ENCODE measurements at regions not wholly inside any gene's neighbourhood (a gene's known extent, or its start where the extent isn't known, plus 50 kb on each side); places are given as distances from the start of the nearest gene placed in this dataset.

GRCh38 chr19:28307963-28308362, 905.0 kb downstream of the UQCRFS1 start:
- H3K4me2 ChIP-seq (ENCODE audit: insufficient read depth, insufficient read length, low read length), result no peak overlapping the region
- H2AK5ac ChIP-seq (ENCODE audit: insufficient read length, low read length), result no peak overlapping the region
- no peak overlapping the region; the same call in 1 of the 2 replicates for H3K14ac ChIP-seq (ENCODE audit: insufficient read depth, low read length)
- no peak overlapping the region for H4K91ac ChIP-seq (ENCODE audit: insufficient read length, low read depth, low read length)
- Mint-ChIP-seq H3K4me1 (peaks cover 3 to 9% of the 10 kb centered on the region in 2 experiments; a peak in 2 of 4 replicates), H3K36me3 (ENCODE audit: insufficient read depth in 1 of 3, low read depth in 3 of 3) (no peaks in the 10 kb centered on the region; a peak in 1 of 7 replicates), H3K9me3 (no peaks in the 10 kb centered on the region; a peak in 1 of 5 replicates), H3K4me3 (no peak overlapping the region), H3K27me3 (ENCODE audit: low read depth) (no peaks in the 10 kb centered on the region), H3K27ac (no peak overlapping the region)
- no peak overlapping the region for H2AFZ ChIP-seq (ENCODE audit: low read length)
- DNase-seq, result no peak
- WGBS (ENCODE audit: extremely low coverage, insufficient read length, low lambda C conversion rate), result no CpG with 5 or more reads among the region's 1 CpG
- no peak overlapping the region for H2BK15ac ChIP-seq (ENCODE audit: low read depth, low read length)
- no peak overlapping the region for H2BK120ac ChIP-seq (ENCODE audit: low read depth, low read length, poor library complexity, severe bottlenecking)
- H3K27me3 ChIP-seq (ENCODE audit: insufficient read depth, low read length), result no peaks in the 10 kb centered on the region
- no peaks in the 10 kb centered on the region for H3K23me2 ChIP-seq (ENCODE audit: insufficient read length, low read depth, low read length, poor library complexity, severe bottlenecking)
- no peaks in the 10 kb centered on the region for H3K4me1 ChIP-seq (ENCODE audit: insufficient read depth, low read length)
- H3K79me2 ChIP-seq (ENCODE audit: insufficient read depth, low read length), result no peaks in the 10 kb centered on the region
- H4K5ac ChIP-seq (ENCODE audit: insufficient read length, low read depth, low read length), result no peak overlapping the region
- H3K4ac ChIP-seq (ENCODE audit: low read depth, low read length), result no peak overlapping the region
- H2BK20ac ChIP-seq (ENCODE audit: low read depth, low read length, poor library complexity, severe bottlenecking), result no peak overlapping the region
- H3T11ph ChIP-seq (ENCODE audit: low read length), result no peak overlapping the region
- H4K20me1 ChIP-seq (ENCODE audit: control insufficient read depth, insufficient read depth, insufficient read length), result no peaks in the 10 kb centered on the region
- H4K8ac ChIP-seq (replicated peaks; ENCODE audit: insufficient read length, low read depth, low read length), result no peak overlapping the region
- H3K23ac ChIP-seq (ENCODE audit: insufficient read length, low read depth, low read length), result no peak overlapping the region
- no peak overlapping the region for H3K56ac ChIP-seq (ENCODE audit: insufficient read length, low read depth, low read length)
- no peaks in the 10 kb centered on the region for H3K9me3 ChIP-seq (ENCODE audit: control insufficient read depth, low read depth, low read length)
- H2BK12ac ChIP-seq (ENCODE audit: insufficient read length, low read depth, low read length), result no peak overlapping the region
- H2BK5ac ChIP-seq (ENCODE audit: insufficient read length, low read length), result no peak overlapping the region
- no peak for TF ChIP-seq CTCF (conservative IDR thresholded peaks at IDR 0.05)
- H3K79me1 ChIP-seq (ENCODE audit: insufficient read depth, low read depth, low read length, poor library complexity, severe bottlenecking), result no peaks in the 10 kb centered on the region
- no peak overlapping the region for H3K18ac ChIP-seq (ENCODE audit: insufficient read length, low read depth, low read length)
- no peak overlapping the region for H3K9ac ChIP-seq (ENCODE audit: extremely low read depth, insufficient read length, low read length)
- no peak overlapping the region for H3K27ac ChIP-seq (ENCODE audit: insufficient read length, low read depth, low read length)
